IMR-90 (cell line): ENCODE measurements at regions not wholly inside any gene's neighbourhood (a gene's known extent, or its start where the extent isn't known, plus 50 kb on each side); places are given as distances from the start of the nearest gene placed in this dataset.
A peak's percentile ranks its signal among the peaks of the same experiment; 100 is the strongest.

ENCODE experiments used
- ATAC-seq: fragments of 200-7000 bp; cut with Tn5 transposase; 2 replicates; pipeline ENCODE4 v1.9.1; 2020; ENCODE audit warnings: low read depth, mild to moderate bottlenecking, moderate library complexity
- BruUV-seq: library from RNA; stranded (reverse); fragments of 400-500 nt; replicated peaks from 2 replicates; lab custom pipeline; 2021; lab: Mats Ljungman, UMichigan
- CTCF ChIA-PET: fragments of 300-600 bp; formaldehyde crosslinking; extraction: SDS; loops from one replicate; lab custom pipeline; 2021; ENCODE audit warnings: antibody characterized with exemption; lab: Yijun Ruan, JAX
- POLR2A ChIA-PET: fragments of 300-600 bp; sonication (Branson Sonifier 250); formaldehyde crosslinking; loops from one replicate; lab custom pipeline; 2022; ENCODE audit warnings: antibody characterized with exemption; ENCODE audit not compliant: unreplicated experiment; lab: Charles Lee
- DNase-seq: peaks from one replicate; pipeline ENCODE4 v3.0.0; 2013
- H2AFZ ChIP-seq: replicated peaks from 2 replicates; pipeline ENCODE3; 2013; ENCODE audit warnings: low read length, mild to moderate bottlenecking; ENCODE audit not compliant: poor library complexity
- H2AK5ac ChIP-seq: 2 replicates; pipeline ENCODE4 v1.6.1; 2013; ENCODE audit warnings: low read depth, low read length, inconsistent platforms
- H2AK9ac ChIP-seq: replicated peaks from 2 replicates; pipeline ENCODE3; 2013; ENCODE audit warnings: mild to moderate bottlenecking, low read depth, low read length, moderate library complexity; ENCODE audit not compliant: poor library complexity
- H2BK120ac ChIP-seq: 2 replicates; pipeline ENCODE4 v1.6.1; 2013; ENCODE audit warnings: low read depth, low read length, inconsistent platforms
- H2BK15ac ChIP-seq: 3 replicates; pipeline ENCODE4 v1.6.1; 2013; ENCODE audit warnings: low read depth, low read length, inconsistent platforms
- H2BK20ac ChIP-seq: 2 replicates; pipeline ENCODE4 v1.6.1; 2013; ENCODE audit warnings: low read depth, mild to moderate bottlenecking, inconsistent platforms, low read length, moderate library complexity
- H2BK5ac ChIP-seq: 2 replicates; pipeline ENCODE4 v1.6.1; 2013; ENCODE audit warnings: mild to moderate bottlenecking, low read depth, low read length, inconsistent platforms; ENCODE audit not compliant: poor library complexity, severe bottlenecking
- H3K14ac ChIP-seq: replicated peaks from 2 replicates; pipeline ENCODE4 v1.6.1; 2013; ENCODE audit warnings: low read depth, low read length, inconsistent platforms
- H3K18ac ChIP-seq: 2 replicates; pipeline ENCODE4 v1.6.1; 2013; ENCODE audit warnings: low read depth, low read length, control low read depth
- H3K23ac ChIP-seq: 2 replicates; pipeline ENCODE4 v1.6.1; 2013; ENCODE audit warnings: low read depth, low read length, inconsistent platforms
- H3K27ac ChIP-seq: 2 replicates; pipeline ENCODE4 v1.5.1; 2013; ENCODE audit warnings: mild to moderate bottlenecking, control low read depth, low read length; ENCODE audit not compliant: insufficient read depth
- H3K27me3 ChIP-seq: 2 replicates; pipeline ENCODE4 v1.6.1; 2013; ENCODE audit warnings: low read length; ENCODE audit not compliant: control insufficient read depth, insufficient read depth
- H3K36me3 ChIP-seq: 2 replicates; pipeline ENCODE4 v1.6.1; 2013; ENCODE audit warnings: low read length, mixed read lengths; ENCODE audit not compliant: control insufficient read depth, insufficient read depth
- H3K4ac ChIP-seq: 2 replicates; pipeline ENCODE4 v1.6.1; 2013; ENCODE audit warnings: low read depth, low read length, inconsistent platforms
- H3K4me1 ChIP-seq: 2 replicates; pipeline ENCODE4 v1.6.1; 2013; ENCODE audit warnings: low read length, mixed read lengths; ENCODE audit not compliant: control insufficient read depth, insufficient read depth
- H3K4me2 ChIP-seq: 2 replicates; pipeline ENCODE4 v1.6.1; 2013; ENCODE audit warnings: low read depth, mild to moderate bottlenecking, control low read depth, low read length, moderate library complexity
- H3K4me3 ChIP-seq: 2 replicates; pipeline ENCODE4 v1.5.1; 2013; ENCODE audit warnings: low read depth, mild to moderate bottlenecking, control low read depth, low read length, moderate library complexity; ENCODE audit not compliant: insufficient read depth
- H3K56ac ChIP-seq: 2 replicates; pipeline ENCODE4 v1.6.1; 2013; ENCODE audit warnings: low read length, inconsistent platforms; ENCODE audit not compliant: insufficient read depth; ENCODE audit errors: extremely low read depth
- H3K79me1 ChIP-seq, 2 experiments: 2 replicates each; pipeline ENCODE4 v1.6.1; 2013; ENCODE audit warnings: low read length in 2 of 2, inconsistent platforms in 1 of 2, low read depth in 1 of 2
- H3K9ac ChIP-seq: 2 replicates; pipeline ENCODE4 v1.6.1; 2013; ENCODE audit warnings: low read depth, low read length, control low read depth
- H3K9me1 ChIP-seq: 2 replicates; pipeline ENCODE4 v1.6.1; 2013; ENCODE audit warnings: low read length, inconsistent platforms; ENCODE audit not compliant: insufficient read depth
- H3K9me3 ChIP-seq: 2 replicates; pipeline ENCODE4 v1.6.1; 2013; ENCODE audit warnings: low read length; ENCODE audit not compliant: control insufficient read depth, insufficient read depth
- H4K20me1 ChIP-seq: 2 replicates; pipeline ENCODE4 v1.6.1; 2013; ENCODE audit warnings: low read length, inconsistent platforms; ENCODE audit not compliant: insufficient read depth
- H4K5ac ChIP-seq: 2 replicates; pipeline ENCODE4 v1.6.1; 2013; ENCODE audit warnings: mild to moderate bottlenecking, low read depth, low read length, control low read depth
- H4K8ac ChIP-seq, 2 experiments: 2 replicates each; pipeline ENCODE4 v1.6.1; 2013; ENCODE audit warnings: low read depth in 2 of 2, low read length in 2 of 2, control low read depth in 1 of 2, inconsistent platforms in 1 of 2
- H4K91ac ChIP-seq: 2 replicates; pipeline ENCODE4 v1.6.1; 2013; ENCODE audit warnings: low read depth, low read length, inconsistent platforms; ENCODE audit not compliant: insufficient read depth
- FOS ChIP-seq: fragments of 150-350 bp; IDR thresholded peaks from 2 replicates; pipeline ENCODE4 v1.6.1; 2016; ENCODE audit warnings: low read depth, low read length
- RAD21 ChIP-seq: IDR thresholded peaks from 2 replicates; pipeline ENCODE4 v1.6.1; 2012; ENCODE audit warnings: low read length, improper control_type of control experiment
- WGBS, 2 experiments: methylation state at CpG; one replicate each; pipeline versions ENCODE4 v1.1.5 to v1.1.7; 2013; ENCODE audit warnings: missing lambda C conversion rate in 2 of 2; ENCODE audit not compliant: insufficient read length in 1 of 2; ENCODE audit errors: extremely low coverage in 2 of 2; 5-methylcytosine and 5-hydroxymethylcytosine counted together
- dilution Hi-C: fragments of 300-500 bp; cut with HindIII; formaldehyde crosslinking; loops from one replicate; pipeline ENCODE4 v1.14.3; 2018; ENCODE audit warnings: low sequenced_read_pairs; ENCODE audit not compliant: unreplicated experiment
- in situ Hi-C: fragments of 300-500 bp; cut with MboI; formaldehyde crosslinking; loops from 3 replicates; pipeline ENCODE4 v1.14.3; 2019; ENCODE audit warnings: low sequenced_read_pairs, inconsistent platforms, mixed read lengths
- intact Hi-C: fragments of 100-400 bp; cut with micrococcal nuclease; formaldehyde crosslinking; loops from 2 replicates; pipeline ENCODE4 v1.10.0; 2022
- TF ChIP-seq, protein P1 (sequence below): fragments of 150-350 bp; IDR thresholded peaks from 2 replicates; pipeline ENCODE4 v1.6.1; 2016; ENCODE audit warnings: low read depth, mild to moderate bottlenecking, low read length, moderate library complexity, borderline replicate concordance

GRCh38 chr4:184900184-184900583, 74.4 kb upstream of the ACSL1 start:
- Histone ChIP-seq H3K27me3 (peaks cover 8% of the 10 kb centered on the region; the same call in 1 of the 2 replicates), H4K5ac (no peak overlapping the region), H2AFZ (no peak overlapping the region), H4K20me1 (no peaks in the 10 kb centered on the region), H3K79me1 (no peaks in the 10 kb centered on the region), H3K9me3 (no peaks in the 10 kb centered on the region), H2AK5ac (no peak overlapping the region), H3K4me1 (no peaks in the 10 kb centered on the region), H2BK15ac (no peak overlapping the region), H3K4me2 (no peak overlapping the region), H2BK20ac (no peak overlapping the region), H3K9ac (no peak overlapping the region), H2AK9ac (peak overlapping the region; percentile 65), H3K18ac (no peak overlapping the region), H3K9me1 (no peaks in the 10 kb centered on the region), H3K4ac (no peak overlapping the region), H4K91ac (no peak overlapping the region), H2BK5ac (no peak overlapping the region), H3K23ac (no peak overlapping the region), H4K8ac (no peak overlapping the region), H3K36me3 (no peaks in the 10 kb centered on the region), H3K56ac (no peak overlapping the region), H3K27ac (no peak overlapping the region), H2BK120ac (no peak overlapping the region), H3K4me3 (no peak overlapping the region), H3K14ac (no peak overlapping the region)
- BruUV-seq, result no TSS peak
- ATAC-seq (no peak), DNase-seq (no peak)
- ChIA-PET CTCF (no interaction called here), POLR2A (no interaction called here)
- no CpG with 5 or more reads among the region's 6 CpGs for WGBS, 2 experiments
- intact Hi-C loops, result no loop called here
- TF ChIP-seq RAD21, result no peak
- TF ChIP-seq FOS, result no peak
- TF ChIP-seq, protein P1, sequence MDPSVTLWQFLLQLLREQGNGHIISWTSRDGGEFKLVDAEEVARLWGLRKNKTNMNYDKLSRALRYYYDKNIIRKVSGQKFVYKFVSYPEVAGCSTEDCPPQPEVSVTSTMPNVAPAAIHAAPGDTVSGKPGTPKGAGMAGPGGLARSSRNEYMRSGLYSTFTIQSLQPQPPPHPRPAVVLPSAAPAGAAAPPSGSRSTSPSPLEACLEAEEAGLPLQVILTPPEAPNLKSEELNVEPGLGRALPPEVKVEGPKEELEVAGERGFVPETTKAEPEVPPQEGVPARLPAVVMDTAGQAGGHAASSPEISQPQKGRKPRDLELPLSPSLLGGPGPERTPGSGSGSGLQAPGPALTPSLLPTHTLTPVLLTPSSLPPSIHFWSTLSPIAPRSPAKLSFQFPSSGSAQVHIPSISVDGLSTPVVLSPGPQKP, result no peak
- dilution Hi-C loops, result no loop called here
- in situ Hi-C loops, result no loop called here
